GM12801 (cell line): ENCODE measurements at regions not wholly inside any gene's neighbourhood (a gene's known extent, or its start where the extent isn't known, plus 50 kb on each side); places are given as distances from the start of the nearest gene placed in this dataset.

ENCODE experiments used
- CTCF ChIP-seq: IDR thresholded peaks from one replicate; pipeline ENCODE4 v1.5.1; 2011; ENCODE audit warnings: control low read depth; ENCODE audit not compliant: insufficient read length; ENCODE audit errors: extremely low read depth

- TF ChIP-seq CTCF: no peak
Measured at GRCh38 chr6:165760126-165760802, 97.2 kb upstream of the PDE10A start.

- no peak for TF ChIP-seq CTCF
Measured at GRCh38 chr6:165758441-165758840, 95.4 kb upstream of the PDE10A start.

- TF ChIP-seq CTCF: no peak
Measured at GRCh38 chr6:165755583-165755982, 92.5 kb upstream of the PDE10A start.

GRCh38 chr6:165753506-165753905 lies 90.5 kb upstream of the PDE10A start:
- TF ChIP-seq CTCF: no peak

- no peak for TF ChIP-seq CTCF
Measured at GRCh38 chr6:165752451-165752850, 89.4 kb upstream of the PDE10A start.

GRCh38 chr6:165751486-165751885 lies 88.4 kb upstream of the PDE10A start:
- no peak for TF ChIP-seq CTCF

- no peak for TF ChIP-seq CTCF
Measured at GRCh38 chr6:165749163-165749562, 86.1 kb upstream of the PDE10A start.

GRCh38 chr6:165748390-165748789 lies 85.3 kb upstream of the PDE10A start:
- no peak for TF ChIP-seq CTCF
